ENCODE measurements at regions not wholly inside any gene's neighbourhood (a gene's known extent, or its start where the extent isn't known, plus 50 kb on each side); places are given as distances from the start of the nearest gene placed in this dataset.
A peak's percentile ranks its signal among the peaks of the same experiment; 100 is the strongest.
"Not testable (repeated sequence)": the region's sequence is repeated elsewhere in the genome, so short reads cannot be mapped to it uniquely, and the experiment has no call there.

GRCh38 chr10:30196559-30196958 lies 137.2 kb upstream of the JCAD start:
- DNase-seq (ENCODE audit: low read depth) = not testable (repeated sequence)

DNA sequence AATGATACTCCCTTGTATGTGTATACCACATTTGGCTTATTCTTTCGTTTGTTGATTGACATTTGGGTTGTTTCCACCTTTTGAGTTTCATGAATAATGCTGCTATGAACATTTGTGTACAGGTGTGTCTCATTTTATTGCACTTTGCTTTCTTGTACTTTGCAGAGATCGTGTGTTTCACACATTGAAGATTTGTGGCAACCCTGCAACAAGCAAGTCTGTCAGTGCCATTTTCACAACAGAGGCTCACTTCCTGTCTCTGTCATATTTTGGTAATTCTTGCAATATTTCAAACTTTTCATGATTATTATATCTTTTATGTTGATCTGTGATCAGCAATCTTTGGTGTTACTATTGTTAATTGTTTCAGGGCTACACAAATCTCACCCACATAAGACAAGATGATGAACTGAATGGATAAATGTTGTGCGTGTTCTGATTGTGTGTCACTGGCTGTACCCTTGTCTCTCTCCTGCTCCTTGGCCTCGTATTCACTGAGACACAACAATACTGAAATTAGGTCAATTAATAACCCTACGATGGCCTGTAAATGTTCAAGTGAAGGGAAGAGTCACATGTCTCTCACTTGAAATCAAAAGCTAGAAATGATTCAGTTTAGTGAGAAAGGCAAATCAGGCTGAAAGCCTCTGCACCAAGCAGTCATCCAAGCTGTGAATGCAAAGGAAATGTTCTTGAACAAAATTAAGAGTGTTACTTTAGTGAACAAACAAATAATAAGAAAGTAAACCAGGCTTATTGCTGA lies 133.6 kb upstream of the JCAD start:
- DNase-seq (ENCODE audit: low read depth) = no peak

DNA sequence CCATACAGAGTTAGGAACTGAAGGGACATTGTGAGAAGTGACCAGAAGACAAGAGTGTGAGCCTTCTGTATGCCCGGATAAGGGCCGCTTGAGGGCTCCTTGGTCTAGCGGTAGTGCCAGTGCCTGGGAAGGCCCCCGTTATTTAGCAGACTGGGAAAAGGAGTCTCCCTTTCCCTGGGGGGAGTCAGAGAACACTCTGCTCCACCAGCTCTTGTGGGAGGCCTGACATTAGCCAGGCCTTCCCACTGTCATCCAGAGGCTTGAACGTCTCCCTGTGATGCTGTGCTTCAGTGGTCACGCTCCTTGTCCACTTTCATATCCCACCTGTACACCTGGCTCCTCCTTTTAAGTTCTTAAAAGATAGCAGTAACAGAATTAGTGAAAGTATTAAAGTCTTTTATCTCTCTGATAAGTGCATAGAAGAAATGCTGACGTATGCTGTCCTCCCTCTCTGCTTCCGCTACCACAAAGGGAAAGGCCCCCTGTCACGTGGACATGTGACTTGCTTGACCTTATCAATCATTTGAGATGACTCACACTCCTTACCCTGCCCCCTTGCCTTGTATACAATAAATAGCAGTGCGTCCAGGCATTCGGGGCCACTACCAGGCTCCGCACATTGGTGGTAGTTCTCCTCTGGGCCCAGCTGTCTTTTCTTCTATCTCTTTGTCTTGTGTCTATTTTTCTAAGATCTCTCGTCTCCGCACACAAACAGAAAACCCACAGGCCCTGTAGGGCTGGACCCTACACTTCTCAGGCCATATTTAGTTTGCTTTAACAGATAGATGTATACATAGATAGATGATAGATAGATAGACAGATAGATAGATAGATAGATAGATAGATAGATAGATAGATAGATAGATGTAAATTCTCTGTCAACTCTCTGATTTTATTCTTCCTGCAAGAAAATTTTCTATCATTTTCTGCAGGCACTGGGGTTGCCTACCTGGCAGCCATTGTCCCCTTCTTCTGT lies 131.5 kb upstream of the JCAD start:
- no peak for DNase-seq (ENCODE audit: low read depth)

DNA sequence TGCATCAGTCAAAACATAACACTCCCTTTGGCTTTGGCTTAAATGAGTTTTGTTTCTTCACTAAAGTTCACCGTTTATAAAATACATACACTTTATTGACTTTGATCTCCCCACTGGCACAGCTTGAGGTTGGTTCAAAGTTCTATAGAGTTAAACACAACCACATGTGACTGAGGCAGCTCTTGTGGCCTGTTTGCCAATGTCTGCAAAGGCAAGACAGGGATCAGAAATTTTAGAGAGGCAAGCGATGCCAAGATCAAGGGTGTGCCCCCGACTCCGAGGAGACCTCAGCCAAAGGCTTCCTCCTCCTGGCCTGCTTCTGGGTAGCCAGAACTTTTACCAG lies 129.8 kb upstream of the JCAD start:
- no peak for DNase-seq (ENCODE audit: low read depth)

DNA sequence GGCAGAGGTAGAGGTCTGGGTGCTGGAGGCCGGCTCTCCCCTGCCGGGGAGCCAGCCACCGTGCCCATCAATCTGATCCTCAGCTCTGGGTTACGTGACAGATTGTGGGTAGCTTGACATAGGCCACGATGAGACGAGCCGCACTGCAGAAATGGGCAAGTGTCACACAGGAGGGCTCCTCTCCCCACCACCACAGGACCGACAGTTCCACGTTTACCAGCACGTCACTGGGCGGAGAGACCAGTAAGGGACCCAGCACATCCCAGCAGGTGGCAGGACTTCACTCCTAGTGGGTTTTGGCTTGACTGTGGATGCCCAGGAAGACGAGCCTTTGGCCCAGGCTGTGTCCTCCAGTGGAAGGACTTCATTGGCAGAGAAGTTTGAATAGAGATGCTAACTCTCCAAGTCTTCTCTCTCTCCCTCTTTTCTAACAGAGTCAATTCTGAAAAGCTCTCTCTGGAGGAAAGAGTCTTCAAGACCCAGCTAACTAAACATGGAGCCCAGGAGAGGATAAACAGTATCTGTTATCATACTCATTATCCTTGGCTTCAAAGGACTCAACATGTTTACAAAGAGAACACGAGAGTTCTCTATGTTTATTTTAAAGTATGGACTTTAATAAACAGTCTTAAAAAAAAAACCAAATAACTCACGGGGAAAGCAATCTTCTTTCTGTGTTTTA lies 129.3 kb upstream of the JCAD start:
- no peak for DNase-seq (ENCODE audit: low read depth)

DNA sequence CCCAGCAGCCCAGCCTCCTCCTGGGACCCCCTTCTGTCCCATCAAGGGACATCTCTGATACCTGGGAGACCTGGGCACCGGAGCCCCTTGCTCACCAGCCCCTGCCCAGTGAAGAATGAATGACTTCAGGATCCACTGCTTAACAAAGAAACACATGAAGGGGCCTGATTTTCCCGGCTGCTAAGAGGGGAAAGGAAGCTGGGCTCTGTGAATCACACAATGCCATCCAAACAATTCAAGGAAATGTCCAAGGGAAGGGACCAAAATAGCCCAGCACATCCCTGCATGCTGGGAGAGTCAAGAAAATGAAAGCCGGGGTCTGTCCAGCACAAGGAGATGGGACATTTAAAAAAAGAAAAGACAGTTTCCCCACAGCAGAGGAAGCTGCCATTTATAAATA lies 128.7 kb upstream of the JCAD start:
- no peak for DNase-seq (ENCODE audit: low read depth)

DNA sequence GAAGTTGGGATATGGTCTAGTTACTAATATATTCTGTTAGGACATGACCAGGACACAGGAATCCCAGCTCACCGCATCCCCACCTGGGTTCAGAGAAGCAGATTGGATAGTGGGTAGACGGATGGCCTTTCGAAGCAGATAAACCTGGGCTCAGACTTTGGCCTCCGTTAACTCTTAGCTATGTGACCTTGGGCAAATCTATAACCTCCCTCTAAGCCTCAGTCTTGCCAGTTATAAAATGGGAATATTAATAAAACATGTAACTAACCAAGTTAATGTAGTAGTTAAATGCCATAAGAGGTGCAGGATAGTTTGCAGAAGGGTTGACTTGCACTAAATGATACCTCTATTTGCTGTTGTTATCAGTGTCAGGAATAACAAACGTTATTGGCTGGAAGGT lies 127.6 kb upstream of the JCAD start:
- no peak for DNase-seq (ENCODE audit: low read depth)

GRCh38 chr10:30186371-30186875 lies 127.0 kb upstream of the JCAD start:
- DNase-seq (ENCODE audit: low read depth) = no peak

- peak; percentile 72 for DNase-seq (ENCODE audit: low read depth)
These were observed 126.5 kb upstream of the JCAD start for GRCh38 chr10:30185916-30186315.

- DNase-seq (ENCODE audit: low read depth) = no peak
These were observed 126.0 kb upstream of the JCAD start for GRCh38 chr10:30185341-30185740.

DNA sequence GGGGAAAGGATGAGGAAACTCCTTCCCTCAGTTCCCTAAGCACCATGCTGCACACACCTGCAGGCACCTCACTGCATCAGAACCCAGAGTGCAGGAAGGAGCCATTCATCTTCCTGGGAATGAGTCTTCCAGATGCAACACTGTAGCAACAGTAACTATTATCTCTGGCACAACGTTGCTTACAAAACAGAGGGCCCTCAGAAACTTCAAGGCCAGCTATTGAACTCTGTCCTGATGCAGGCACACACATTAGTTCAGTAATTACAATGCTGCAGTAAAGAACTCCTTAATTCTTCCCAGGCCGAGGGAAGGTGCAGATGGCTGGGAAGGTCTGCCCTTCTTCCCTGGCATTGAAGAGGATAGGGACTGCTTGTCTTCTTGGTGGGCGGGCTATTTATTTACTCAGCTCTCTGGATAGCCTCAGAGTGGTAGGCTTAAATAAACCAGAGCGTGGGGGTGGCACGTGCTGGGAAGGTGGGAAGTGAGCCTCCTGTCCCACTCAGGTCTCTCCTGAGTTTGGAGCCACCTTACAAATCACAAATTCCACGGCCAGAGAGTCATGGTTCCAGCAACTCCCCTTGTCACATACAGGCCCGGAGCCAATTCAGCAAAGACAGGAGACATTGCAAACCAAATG lies 125.1 kb upstream of the JCAD start:
- no peak for DNase-seq (ENCODE audit: low read depth)

GRCh38 chr10:30183055-30183402 lies 123.6 kb upstream of the JCAD start:
- no peak for DNase-seq (ENCODE audit: low read depth)

DNA sequence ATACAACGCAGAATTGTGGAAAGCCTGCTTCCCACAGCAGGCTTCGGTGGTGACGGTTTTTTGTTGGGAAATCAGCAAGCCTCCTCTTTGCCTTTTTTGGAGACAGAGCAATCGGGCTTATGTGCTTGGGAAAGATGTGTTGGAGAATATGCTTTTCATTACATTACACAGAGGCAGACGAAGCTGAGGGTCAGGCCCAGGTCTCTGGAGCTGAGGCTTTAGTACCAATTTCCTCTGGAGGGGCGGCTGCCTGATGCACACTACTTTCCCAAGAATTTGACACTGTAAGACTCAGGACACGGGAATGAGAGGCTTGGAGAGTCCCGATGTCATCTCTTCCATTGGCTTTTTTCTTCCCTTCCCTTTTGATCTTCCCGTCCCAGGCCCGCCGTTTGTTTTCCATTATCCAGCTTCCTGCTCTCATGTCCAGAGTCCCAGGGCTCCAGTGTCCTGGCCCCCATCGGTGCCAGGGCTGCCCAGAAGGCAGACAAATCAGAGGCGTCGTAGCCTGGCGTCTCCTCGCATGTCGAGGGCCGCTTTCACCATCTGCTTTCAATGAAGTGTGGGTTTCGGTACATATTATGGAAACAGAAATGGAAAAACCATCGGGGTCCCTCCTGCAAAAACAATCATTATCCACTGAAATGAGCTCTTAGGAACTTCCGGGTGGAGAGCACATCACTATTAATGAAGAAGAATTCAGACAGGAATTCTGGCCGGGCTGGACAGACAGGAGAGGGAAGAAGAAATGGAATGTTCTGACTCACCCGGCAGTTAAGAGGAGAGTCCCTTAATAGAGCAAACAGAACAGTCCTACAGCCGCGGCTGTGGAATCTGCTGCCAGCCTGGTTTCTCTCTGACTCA lies 123.0 kb upstream of the JCAD start:
- DNase-seq (ENCODE audit: low read depth) = peak; percentile 75

GRCh38 chr10:30178356-30178964 lies 119.1 kb upstream of the JCAD start:
- DNase-seq (ENCODE audit: low read depth) = no peak

DNA sequence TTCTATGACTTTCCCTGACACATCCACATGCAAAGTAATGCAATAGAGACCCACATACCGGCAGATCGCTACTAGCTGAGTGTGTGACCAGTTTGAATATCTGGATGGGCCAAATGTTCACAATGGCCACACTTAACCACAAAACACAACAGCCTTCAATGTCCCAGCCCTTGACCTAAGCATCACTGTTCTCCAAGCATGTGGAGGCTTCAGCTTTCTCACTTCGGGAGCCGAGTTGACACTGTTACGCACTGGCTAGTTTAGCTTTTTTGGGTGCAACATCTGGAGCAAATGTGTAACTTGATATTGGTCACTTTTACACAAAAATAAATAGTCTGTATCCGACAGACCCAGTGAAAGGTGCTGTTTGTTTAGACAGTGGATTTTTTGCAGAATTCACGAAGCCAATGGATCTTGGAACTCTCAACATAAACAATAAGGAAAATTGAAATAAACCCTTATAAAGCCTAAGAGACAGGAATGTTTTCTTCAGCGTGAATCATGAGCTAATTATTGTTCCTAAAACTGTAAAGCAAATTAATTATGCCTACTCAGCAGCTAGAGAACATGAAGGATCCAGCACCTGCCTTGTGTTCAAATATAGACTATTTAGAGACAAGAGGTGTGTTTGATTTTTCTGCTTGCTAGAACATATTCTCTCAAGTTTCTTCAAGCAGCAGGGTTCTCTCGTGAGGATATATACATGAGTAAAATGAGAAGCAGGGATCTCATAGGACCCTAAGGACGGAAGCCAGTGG lies 117.6 kb upstream of the JCAD start:
- DNase-seq (ENCODE audit: low read depth) = no peak

GRCh38 chr10:30176182-30176581 lies 116.8 kb upstream of the JCAD start:
- DNase-seq (ENCODE audit: low read depth) = no peak

DNA sequence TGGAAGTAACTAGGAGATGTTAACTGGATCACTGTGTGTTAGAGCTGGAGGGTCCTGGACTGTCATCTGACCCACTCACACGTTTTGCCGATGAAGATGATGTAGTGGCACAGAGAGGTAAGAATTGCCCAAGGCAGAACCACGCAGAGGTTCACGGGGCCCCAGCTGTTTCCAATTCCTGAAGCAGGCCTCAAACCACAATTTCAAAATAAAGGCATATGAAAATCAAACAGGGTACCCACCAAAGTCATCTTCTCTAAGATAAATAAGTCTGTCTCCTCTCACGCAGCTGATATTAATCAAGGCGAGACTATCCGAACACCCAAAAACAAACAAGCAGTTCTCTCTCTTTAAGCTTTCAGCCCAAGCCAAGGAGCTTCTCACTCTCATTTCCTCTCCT lies 113.3 kb upstream of the JCAD start:
- DNase-seq (ENCODE audit: low read depth) = no peak

DNA sequence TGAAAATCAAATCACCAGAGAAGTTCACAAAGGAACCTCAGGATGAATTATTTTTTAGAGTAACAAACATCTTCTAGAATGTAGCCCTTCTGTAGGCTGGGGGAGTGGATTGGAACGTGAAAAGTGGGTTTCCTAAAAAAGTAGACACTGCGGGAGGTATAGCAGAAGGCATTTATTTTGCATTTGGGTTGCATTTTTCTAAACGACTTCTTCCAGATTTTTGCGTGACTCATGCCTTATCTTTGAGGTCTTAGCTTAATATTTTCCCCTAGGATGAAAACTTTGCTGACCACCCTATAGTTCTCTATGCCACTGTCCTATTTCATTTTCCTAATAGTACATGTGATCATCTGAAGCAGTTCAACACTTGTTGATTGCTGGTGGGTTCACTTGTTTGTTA lies 112.7 kb upstream of the JCAD start:
- DNase-seq (ENCODE audit: low read depth) = no peak

DNA sequence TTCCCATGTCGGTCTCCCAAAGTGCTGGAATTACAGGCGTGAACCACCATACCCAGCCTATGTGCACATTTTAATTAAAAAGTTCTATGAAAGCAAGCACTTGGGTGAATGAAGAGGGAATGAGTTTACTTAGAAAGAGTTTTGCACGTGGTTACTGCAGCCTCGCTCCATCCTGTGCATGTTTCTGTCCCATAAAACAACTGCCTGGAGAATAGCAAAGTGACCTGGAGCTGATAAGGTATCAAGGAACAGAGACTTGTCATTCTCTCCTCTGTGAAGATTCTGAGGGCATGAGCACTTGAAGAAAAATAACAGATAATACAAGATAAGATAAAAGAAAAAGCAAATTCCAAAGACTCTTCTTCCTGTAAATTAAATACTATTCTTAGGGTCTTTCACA lies 112.2 kb upstream of the JCAD start:
- DNase-seq (ENCODE audit: low read depth) = no peak

GRCh38 chr10:30170814-30171213 lies 111.4 kb upstream of the JCAD start:
- DNase-seq (ENCODE audit: low read depth) = no peak
